ENCODE measurements at regions not wholly inside any gene's neighbourhood (a gene's known extent, or its start where the extent isn't known, plus 50 kb on each side); places are given as distances from the start of the nearest gene placed in this dataset.

DNA sequence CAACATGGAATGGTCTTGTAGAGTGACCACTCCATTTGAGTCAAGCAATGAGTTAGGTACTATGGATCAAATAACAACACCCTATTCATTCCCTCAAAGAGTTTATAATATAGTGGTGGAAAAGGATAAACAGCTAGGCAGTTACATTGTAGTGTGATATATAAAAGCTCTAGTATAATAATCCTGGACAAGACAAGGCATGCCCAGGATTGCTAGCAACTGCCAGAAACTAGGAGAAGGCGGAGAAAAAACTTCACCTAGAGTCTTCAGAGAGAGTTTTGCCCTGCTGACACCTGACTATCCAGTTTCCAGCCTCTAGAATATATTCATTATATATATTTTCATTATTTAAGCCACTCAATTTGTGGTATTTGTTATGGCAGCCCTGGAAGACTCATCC is 530.6 kb downstream of the KLF12 start:
- Histone ChIP-seq H3K36me3 (no peaks in the 10 kb centered on the region), H3K4me1 (no peaks in the 10 kb centered on the region), H3K9me3 (no peaks in the 10 kb centered on the region), H3K4me3 (no peak overlapping the region), H3K27me3 (no peaks in the 10 kb centered on the region), H3K27ac (no peak overlapping the region)
- TF ChIP-seq, protein P1, sequence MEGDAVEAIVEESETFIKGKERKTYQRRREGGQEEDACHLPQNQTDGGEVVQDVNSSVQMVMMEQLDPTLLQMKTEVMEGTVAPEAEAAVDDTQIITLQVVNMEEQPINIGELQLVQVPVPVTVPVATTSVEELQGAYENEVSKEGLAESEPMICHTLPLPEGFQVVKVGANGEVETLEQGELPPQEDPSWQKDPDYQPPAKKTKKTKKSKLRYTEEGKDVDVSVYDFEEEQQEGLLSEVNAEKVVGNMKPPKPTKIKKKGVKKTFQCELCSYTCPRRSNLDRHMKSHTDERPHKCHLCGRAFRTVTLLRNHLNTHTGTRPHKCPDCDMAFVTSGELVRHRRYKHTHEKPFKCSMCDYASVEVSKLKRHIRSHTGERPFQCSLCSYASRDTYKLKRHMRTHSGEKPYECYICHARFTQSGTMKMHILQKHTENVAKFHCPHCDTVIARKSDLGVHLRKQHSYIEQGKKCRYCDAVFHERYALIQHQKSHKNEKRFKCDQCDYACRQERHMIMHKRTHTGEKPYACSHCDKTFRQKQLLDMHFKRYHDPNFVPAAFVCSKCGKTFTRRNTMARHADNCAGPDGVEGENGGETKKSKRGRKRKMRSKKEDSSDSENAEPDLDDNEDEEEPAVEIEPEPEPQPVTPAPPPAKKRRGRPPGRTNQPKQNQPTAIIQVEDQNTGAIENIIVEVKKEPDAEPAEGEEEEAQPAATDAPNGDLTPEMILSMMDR (IDR thresholded peaks at IDR 0.05) = no peak
- ATAC-seq = no peak
- DNase-seq = no peak
- intact Hi-C loops (cut with DNase I) = no loop called here

DNA sequence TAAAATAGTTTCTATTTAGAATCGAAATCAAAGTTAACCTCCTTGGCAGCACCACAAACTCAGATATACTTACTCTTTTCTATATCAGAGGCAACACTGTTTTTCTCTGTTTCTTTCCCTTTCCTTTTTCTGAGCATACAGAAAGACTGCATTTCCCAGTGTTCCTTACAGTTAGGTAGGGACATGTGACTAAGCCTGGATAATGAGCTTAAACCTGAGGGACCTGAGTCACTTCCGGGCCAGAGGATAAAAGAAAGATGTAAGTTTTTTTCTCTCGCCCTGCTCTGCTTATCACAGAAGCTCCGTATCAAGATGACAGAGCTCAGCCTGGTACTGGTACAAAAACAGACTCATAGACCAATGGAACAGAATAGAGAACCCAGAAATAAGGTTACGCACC is 531.9 kb downstream of the KLF12 start:
- no peak overlapping the region for H3K27ac ChIP-seq
- no peaks in the 10 kb centered on the region for H3K4me1 ChIP-seq
- no peaks in the 10 kb centered on the region for H3K9me3 ChIP-seq
- TF ChIP-seq, protein P1 (IDR thresholded peaks at IDR 0.05) = no peak
- H3K27me3 ChIP-seq = no peaks in the 10 kb centered on the region
- no peaks in the 10 kb centered on the region for H3K36me3 ChIP-seq
- no peak for ATAC-seq
- DNase-seq = no peak
- H3K4me3 ChIP-seq = no peak overlapping the region
- intact Hi-C loops (cut with DNase I) = no loop called here

DNA sequence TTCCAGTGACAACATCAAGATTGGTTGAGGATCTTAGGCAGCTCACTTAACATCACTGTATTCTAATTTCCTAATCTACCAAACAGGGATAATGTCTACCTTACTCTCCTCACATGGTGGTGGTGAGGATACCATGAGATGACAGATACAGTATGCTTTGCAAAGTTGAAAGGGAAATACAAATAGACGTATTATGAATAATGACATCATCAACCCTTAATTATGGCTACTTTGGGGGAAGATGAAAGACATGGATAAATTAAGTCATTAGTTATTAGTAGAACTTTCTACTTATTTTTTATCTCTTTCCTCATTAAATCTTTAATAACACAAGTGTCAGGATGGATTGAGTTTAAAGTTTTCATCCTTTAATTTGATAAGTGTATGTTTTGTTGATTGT is 532.5 kb downstream of the KLF12 start:
- TF ChIP-seq, protein P1 (IDR thresholded peaks at IDR 0.05) = no peak
- H3K9me3 ChIP-seq = no peaks in the 10 kb centered on the region
- no peak overlapping the region for H3K27ac ChIP-seq
- DNase-seq (no peak), ATAC-seq (no peak)
- no peaks in the 10 kb centered on the region for H3K27me3 ChIP-seq
- no peaks in the 10 kb centered on the region for H3K36me3 ChIP-seq
- intact Hi-C loops (cut with DNase I) = no loop called here
- H3K4me1 ChIP-seq = no peaks in the 10 kb centered on the region
- no peak overlapping the region for H3K4me3 ChIP-seq

- no peaks in the 10 kb centered on the region for H3K27me3 ChIP-seq
- TF ChIP-seq, protein P1 (IDR thresholded peaks at IDR 0.05) = no peak
- H3K4me3 ChIP-seq = no peak overlapping the region
- H3K27ac ChIP-seq = no peak overlapping the region
- no peaks in the 10 kb centered on the region for H3K36me3 ChIP-seq
- no peaks in the 10 kb centered on the region for H3K9me3 ChIP-seq
- no peak for DNase-seq
- intact Hi-C loops (cut with DNase I) = no loop called here
- ATAC-seq = no peak
- no peaks in the 10 kb centered on the region for H3K4me1 ChIP-seq
These were observed 534.7 kb downstream of the KLF12 start for GRCh38 chr13:73599232-73600128.

GRCh38 chr13:73598020-73598712 is 536.0 kb downstream of the KLF12 start:
- Histone ChIP-seq H3K9me3 (no peaks in the 10 kb centered on the region), H3K4me3 (no peak overlapping the region), H3K36me3 (no peaks in the 10 kb centered on the region), H3K27ac (no peak overlapping the region), H3K4me1 (no peaks in the 10 kb centered on the region), H3K27me3 (no peaks in the 10 kb centered on the region)
- intact Hi-C loops (cut with DNase I) = no loop called here
- TF ChIP-seq, protein P1 (IDR thresholded peaks at IDR 0.05) = no peak
- DNase-seq (no peak), ATAC-seq (peak; percentile 30)

All from upper lobe of right lung (tissue), 1 donor.